Testis (tissue), 2 donors: ENCODE measurements at regions not wholly inside any gene's neighbourhood (a gene's known extent, or its start where the extent isn't known, plus 50 kb on each side); places are given as distances from the start of the nearest gene placed in this dataset.

ENCODE experiments used
- CTCF ChIP-seq, 3 experiments: fragments of 450-650 bp in 2 of 3; fragments of 200-600 bp in 1 of 3; sonication (generic) in 1 of 3; IDR thresholded peaks; one replicate each; pipeline ENCODE4 v1.5.1; 2016 to 2019; ENCODE audit warnings: antibody characterized with exemption in 3 of 3, mild to moderate bottlenecking in 2 of 3, moderate library complexity in 1 of 3
- POLR2A ChIP-seq: fragments of 450-650 bp; IDR thresholded peaks from one replicate; pipeline ENCODE4 v1.6.1; 2017; ENCODE audit warnings: antibody characterized with exemption, mild to moderate bottlenecking, moderate library complexity

DNA sequence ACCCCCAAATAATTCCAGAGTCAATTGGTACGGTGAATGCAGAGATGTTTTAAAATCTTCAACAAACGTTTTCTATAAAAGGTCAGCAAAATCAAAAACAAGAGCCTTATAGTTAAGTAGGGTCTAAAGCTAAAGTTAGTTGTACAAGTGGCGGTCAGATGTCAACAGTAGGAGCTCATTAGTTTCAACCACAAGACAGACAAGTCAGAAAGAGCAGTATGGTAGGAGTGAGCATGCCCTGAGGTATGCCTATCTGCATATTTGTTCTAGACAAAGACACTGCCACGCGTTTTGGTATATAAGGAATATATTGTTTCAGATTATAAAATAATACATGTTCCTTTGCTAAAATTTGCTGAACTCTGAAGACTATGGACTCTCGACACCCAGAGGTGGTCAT, 431.5 kb upstream of the KIF2B start:
- TF ChIP-seq CTCF (IDR thresholded peaks at IDR 0.05) (no peak), POLR2A (no peak)
